Hepatocyte (in vitro differentiated cells): ENCODE measurements at regions not wholly inside any gene's neighbourhood (a gene's known extent, or its start where the extent isn't known, plus 50 kb on each side); places are given as distances from the start of the nearest gene placed in this dataset.

Experiments used
- DNase-seq: peaks from one replicate; pipeline ENCODE4 v3.0.0-alpha.2; 2016; ENCODE audit warnings: low spot score
- H2AFZ ChIP-seq: fragments of 200-600 bp; sonication (generic); 2 replicates; pipeline ENCODE4 v1.6.0; 2016; ENCODE audit warnings: antibody characterized with exemption, mild to moderate bottlenecking
- H3K27ac ChIP-seq: fragments of 200-600 bp; sonication (generic); 2 replicates; pipeline ENCODE4 v1.5.1; 2016; ENCODE audit warnings: mild to moderate bottlenecking
- H3K27me3 ChIP-seq: fragments of 200-600 bp; sonication (generic); 2 replicates; pipeline ENCODE4 v1.6.1; 2016
- H3K36me3 ChIP-seq: fragments of 200-600 bp; sonication (generic); replicated peaks from 2 replicates; pipeline ENCODE4 v1.5.1; 2016; ENCODE audit warnings: low read depth; ENCODE audit not compliant: insufficient read depth
- H3K4me1 ChIP-seq: fragments of 200-600 bp; sonication (generic); 2 replicates; pipeline ENCODE4 v1.5.1; 2016; ENCODE audit warnings: mild to moderate bottlenecking, moderate library complexity; ENCODE audit not compliant: insufficient read depth
- H3K4me2 ChIP-seq: fragments of 200-600 bp; sonication (generic); 2 replicates; pipeline ENCODE4 v1.6.0; 2016
- H3K4me3 ChIP-seq: fragments of 200-600 bp; sonication (generic); 2 replicates; pipeline ENCODE4 v1.5.1; 2016; ENCODE audit warnings: mild to moderate bottlenecking
- H3K79me2 ChIP-seq: fragments of 200-600 bp; sonication (generic); 2 replicates; pipeline ENCODE4 v1.6.0; 2017; ENCODE audit warnings: mild to moderate bottlenecking
- H3K9me2 ChIP-seq: fragments of 200-600 bp; sonication (generic); replicated peaks from 2 replicates; pipeline ENCODE4 v1.6.0; 2017; ENCODE audit warnings: mild to moderate bottlenecking; ENCODE audit not compliant: insufficient read depth
- H3K9me3 ChIP-seq: fragments of 200-600 bp; sonication (generic); 2 replicates; pipeline ENCODE4 v1.5.1; 2016; ENCODE audit warnings: low read depth, mild to moderate bottlenecking
- H4K20me1 ChIP-seq: fragments of 200-600 bp; sonication (generic); 2 replicates; pipeline ENCODE4 v1.6.0; 2016; ENCODE audit warnings: mild to moderate bottlenecking; ENCODE audit not compliant: insufficient read depth, poor library complexity, severe bottlenecking
- CTCF ChIP-seq: fragments of 200-600 bp; sonication (generic); IDR thresholded peaks from 2 replicates; pipeline ENCODE4 v1.5.1; 2016; ENCODE audit warnings: antibody characterized with exemption, mild to moderate bottlenecking; ENCODE audit not compliant: poor library complexity
- EZH2 ChIP-seq: fragments of 200-600 bp; sonication (generic); IDR thresholded peaks from 2 replicates; pipeline ENCODE4 v1.6.1; 2016; ENCODE audit warnings: antibody characterized with exemption, mild to moderate bottlenecking, borderline replicate concordance
- EZH2phosphoT487 ChIP-seq: fragments of 200-600 bp; sonication (generic); IDR thresholded peaks from one replicate; pipeline ENCODE4 v1.6.1; 2018; ENCODE audit warnings: antibody characterized with exemption, mild to moderate bottlenecking, low read depth, moderate library complexity; ENCODE audit not compliant: unreplicated experiment, severe bottlenecking
- WGBS: methylation state at CpG from one replicate; pipeline ENCODE4 v1.1.6; 2016; ENCODE audit warnings: low lambda C conversion rate; ENCODE audit errors: missing lambda C conversion rate; 5-methylcytosine and 5-hydroxymethylcytosine counted together

GRCh38 chr7:22672846-22673680, 53.9 kb upstream of the IL6 start:
- Histone ChIP-seq H3K27me3 (no peaks in the 10 kb centered on the region), H3K4me2 (no peak overlapping the region), H4K20me1 (no peaks in the 10 kb centered on the region), H3K9me3 (no peaks in the 10 kb centered on the region), H3K4me1 (peaks cover 7% of the 10 kb centered on the region), H3K9me2 (no peaks in the 10 kb centered on the region), H3K4me3 (no peak overlapping the region), H3K36me3 (no peaks in the 10 kb centered on the region), H2AFZ (no peak overlapping the region), H3K27ac (peak overlapping the region; percentile 75), H3K79me2 (no peaks in the 10 kb centered on the region)
- TF ChIP-seq CTCF: no peak
- no peak for TF ChIP-seq EZH2
- no peak for TF ChIP-seq EZH2phosphoT487
- DNase-seq: peak; percentile 13
- WGBS: 28% methylated on average over 6 of the region's 6 CpGs

- no peak for DNase-seq
- H3K36me3 ChIP-seq: no peaks in the 10 kb centered on the region
- WGBS: 79% methylated on average over 5 of the region's 5 CpGs
- no peak for TF ChIP-seq EZH2
- H3K27me3 ChIP-seq: no peaks in the 10 kb centered on the region
- no peaks in the 10 kb centered on the region for H3K79me2 ChIP-seq
- H3K9me3 ChIP-seq: no peaks in the 10 kb centered on the region
- H3K4me1 ChIP-seq: peaks cover 13% of the 10 kb centered on the region
- no peak overlapping the region for H3K4me3 ChIP-seq
- H2AFZ ChIP-seq: no peak overlapping the region
- no peaks in the 10 kb centered on the region for H3K9me2 ChIP-seq
- H3K27ac ChIP-seq: no peak overlapping the region
- no peak overlapping the region for H3K4me2 ChIP-seq
- H4K20me1 ChIP-seq: no peaks in the 10 kb centered on the region
Observed at GRCh38 chr7:22671177-22671879, 55.7 kb upstream of the IL6 start.

GRCh38 chr7:22670422-22670815, 56.6 kb upstream of the IL6 start:
- Histone ChIP-seq H3K27me3 (no peaks in the 10 kb centered on the region), H4K20me1 (no peaks in the 10 kb centered on the region), H3K4me1 (peaks cover 13% of the 10 kb centered on the region), H3K4me2 (no peak overlapping the region), H3K9me2 (no peaks in the 10 kb centered on the region), H3K36me3 (no peaks in the 10 kb centered on the region), H3K79me2 (no peaks in the 10 kb centered on the region), H2AFZ (no peak overlapping the region), H3K9me3 (no peaks in the 10 kb centered on the region), H3K4me3 (no peak overlapping the region), H3K27ac (no peak overlapping the region)
- DNase-seq: no peak
- WGBS: 91% methylated on average over 1 of the region's 1 CpG
- TF ChIP-seq CTCF: no peak
- no peak for TF ChIP-seq EZH2phosphoT487
- TF ChIP-seq EZH2: no peak

- Histone ChIP-seq H2AFZ (no peak overlapping the region), H3K4me3 (no peak overlapping the region), H3K36me3 (no peaks in the 10 kb centered on the region), H3K9me2 (no peaks in the 10 kb centered on the region), H3K9me3 (no peaks in the 10 kb centered on the region), H3K79me2 (no peaks in the 10 kb centered on the region), H3K27ac (no peak overlapping the region), H3K4me2 (no peak overlapping the region), H3K27me3 (no peaks in the 10 kb centered on the region), H4K20me1 (no peaks in the 10 kb centered on the region), H3K4me1 (peaks cover 13% of the 10 kb centered on the region)
- 61% methylated on average over 5 of the region's 5 CpGs for WGBS
- TF ChIP-seq EZH2 (no peak), CTCF (no peak), EZH2phosphoT487 (no peak)
- DNase-seq: no peak
Observed at GRCh38 chr7:22669692-22670421, 57.1 kb upstream of the IL6 start.
